Right renal cortex interstitium (tissue), 3 donors: ENCODE measurements at regions not wholly inside any gene's neighbourhood (a gene's known extent, or its start where the extent isn't known, plus 50 kb on each side); places are given as distances from the start of the nearest gene placed in this dataset.

Experiments
- DNase-seq, 3 donors: peaks; one replicate each; pipeline ENCODE4 v3.0.0-alpha.2; 2013; ENCODE audit warnings: low read depth in 3 of 3, low spot score in 2 of 3

DNA sequence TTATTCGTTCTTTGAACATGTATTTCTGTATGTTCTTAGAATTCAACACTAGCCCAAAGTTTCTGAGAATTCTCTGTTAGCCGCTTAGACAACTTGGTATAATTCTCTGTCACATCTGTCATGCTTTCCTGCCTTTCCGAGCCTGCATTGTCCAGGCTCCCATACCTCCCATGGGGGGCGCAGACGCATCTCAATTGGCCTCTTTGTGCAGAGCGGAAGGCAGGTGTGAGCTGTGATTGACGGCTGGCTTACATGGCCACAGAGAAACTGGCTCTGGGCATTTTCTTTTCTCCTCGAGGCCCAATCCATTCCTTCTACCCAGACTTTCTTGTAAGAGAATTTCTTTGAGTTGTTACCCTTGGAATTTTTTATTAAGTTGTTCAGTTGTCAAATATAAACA lies 132.7 kb upstream of the SESN3 start:
- no peak for DNase-seq

DNA sequence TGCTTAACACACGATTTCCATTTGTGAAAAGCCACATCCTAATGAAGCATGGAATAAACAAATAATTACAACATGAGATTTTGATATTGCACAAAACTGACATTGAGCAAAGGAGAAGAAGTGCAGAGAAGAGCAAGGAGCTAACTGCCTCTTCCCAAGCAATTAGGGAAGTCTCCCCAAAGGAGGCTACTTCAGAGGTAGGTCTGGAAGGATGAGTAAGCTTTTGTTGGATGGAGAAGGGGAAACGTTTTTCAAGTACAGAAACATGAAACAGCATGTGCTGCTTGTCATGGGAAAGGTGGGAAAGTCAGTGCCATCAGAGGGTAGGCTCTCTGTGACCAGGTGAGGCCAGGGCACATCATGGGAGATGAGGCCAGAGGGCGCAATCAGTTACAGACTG lies 132.2 kb upstream of the SESN3 start:
- DNase-seq: no peak

- DNase-seq: no peak
Measured at GRCh38 chr11:95361180-95361579, 130.2 kb upstream of the SESN3 start.

GRCh38 chr11:95360377-95361075 lies 129.5 kb upstream of the SESN3 start:
- no peak for DNase-seq

DNA sequence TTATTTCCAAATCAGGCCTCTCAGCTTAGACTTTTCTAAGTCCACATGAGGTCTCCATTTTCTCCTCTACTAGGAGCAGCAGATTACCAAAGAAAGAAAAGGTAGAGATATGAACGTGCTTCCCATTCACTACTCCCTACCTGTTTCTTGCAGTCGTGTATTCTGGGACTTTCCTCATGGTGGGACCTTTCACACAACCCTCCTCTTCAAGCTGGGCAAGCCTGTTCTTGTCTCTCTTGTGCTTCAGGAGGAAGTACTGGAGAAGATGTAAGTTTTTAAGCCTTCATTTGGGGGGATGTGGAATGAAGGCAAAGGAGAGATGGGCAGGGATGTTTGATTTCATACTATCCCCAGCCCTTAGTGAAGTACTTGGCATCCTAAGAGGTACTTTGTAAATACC lies 128.8 kb upstream of the SESN3 start:
- no peak for DNase-seq

DNA sequence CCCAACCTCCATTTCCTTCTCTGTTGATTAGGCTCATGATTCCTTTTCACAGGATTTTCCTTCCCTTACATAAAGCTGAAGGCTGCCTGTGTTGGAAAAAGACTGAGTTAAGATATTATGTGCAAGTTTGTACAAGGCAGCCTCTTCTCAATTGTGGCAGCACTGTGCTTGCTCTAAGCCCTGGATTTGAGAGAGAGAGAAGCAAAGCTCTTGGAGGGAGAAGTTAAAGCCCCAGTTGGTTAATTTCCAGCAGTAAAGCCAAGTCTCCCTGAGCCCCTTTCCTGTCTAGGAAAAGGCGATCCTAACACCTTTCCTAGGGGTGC lies 128.3 kb upstream of the SESN3 start:
- DNase-seq: no peak

GRCh38 chr11:95358511-95359340 lies 127.7 kb upstream of the SESN3 start:
- no peak for DNase-seq

DNA sequence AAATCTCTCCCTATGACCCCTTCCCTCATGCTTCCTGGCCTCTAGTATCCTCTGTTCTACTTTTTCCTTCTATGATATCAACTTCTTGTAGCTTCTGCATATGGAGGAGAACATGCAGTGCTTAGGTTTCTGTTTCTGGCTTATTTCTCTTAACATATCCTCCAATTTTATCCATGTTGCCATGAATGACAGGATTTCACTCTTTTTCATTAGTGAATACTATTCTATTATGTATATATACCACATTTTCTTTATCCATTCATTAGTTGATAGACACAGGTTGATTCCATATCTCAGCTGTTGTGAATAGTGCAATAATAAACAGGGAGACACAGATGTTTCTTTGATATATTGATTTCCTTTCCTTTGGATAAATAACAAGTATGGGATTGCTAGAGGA lies 123.3 kb upstream of the SESN3 start:
- no peak for DNase-seq

- DNase-seq: no peak
Measured at GRCh38 chr11:95353706-95354105, 122.7 kb upstream of the SESN3 start.

DNA sequence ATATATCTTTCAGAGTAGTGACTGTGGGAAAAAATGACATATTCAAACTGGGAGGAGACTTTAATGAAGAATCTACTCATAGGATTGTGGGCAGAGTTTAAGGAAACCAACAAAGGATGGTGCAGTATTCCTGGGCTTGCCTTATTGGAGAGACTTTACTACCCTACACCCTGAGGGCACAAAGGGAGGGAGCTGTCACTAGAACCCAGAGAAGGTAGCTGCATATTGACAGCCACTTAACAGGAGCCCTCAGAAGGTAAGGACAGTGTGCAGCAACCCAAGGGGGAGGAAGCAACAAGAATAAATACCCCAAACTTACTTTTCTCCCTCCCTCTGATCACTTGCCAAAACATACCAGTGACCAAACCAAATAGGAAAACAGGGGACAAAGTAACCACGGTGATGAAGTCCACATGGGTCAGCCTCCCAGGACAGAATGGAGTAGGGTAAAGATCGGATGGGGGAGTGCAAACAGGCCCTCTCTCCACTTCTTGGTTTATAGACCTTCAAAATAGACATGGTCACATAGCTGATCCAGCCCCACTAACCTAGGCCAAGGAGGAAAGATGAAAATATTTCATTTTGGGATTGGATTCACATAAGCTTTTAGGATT lies 121.8 kb upstream of the SESN3 start:
- DNase-seq: no peak

DNA sequence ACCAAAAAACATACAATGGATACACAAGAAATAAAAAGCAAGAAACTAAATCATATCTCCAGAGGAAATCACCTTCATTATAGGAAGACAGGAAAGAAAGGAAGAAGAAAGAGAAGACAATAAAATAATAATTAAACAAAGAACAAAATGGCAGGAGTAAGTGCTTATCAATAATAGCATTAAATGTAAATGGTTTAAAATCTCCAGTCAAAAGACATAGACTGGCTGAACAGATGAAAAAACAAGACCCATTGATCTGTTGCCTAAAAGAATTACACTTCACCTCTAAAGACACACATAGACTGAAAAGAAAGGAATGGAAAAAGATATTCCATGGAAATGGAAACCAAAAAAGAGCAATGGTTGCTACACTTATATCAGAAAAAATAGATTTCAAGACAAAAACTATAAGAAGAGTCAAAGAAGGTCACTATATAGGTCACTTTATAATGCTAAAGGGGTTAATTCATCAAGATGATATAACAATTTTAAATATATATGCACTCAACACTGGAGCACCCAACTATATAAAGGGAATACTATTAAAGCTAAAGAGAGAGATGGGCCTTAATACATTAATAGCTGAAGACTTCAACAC lies 118.4 kb upstream of the SESN3 start:
- no peak for DNase-seq

DNA sequence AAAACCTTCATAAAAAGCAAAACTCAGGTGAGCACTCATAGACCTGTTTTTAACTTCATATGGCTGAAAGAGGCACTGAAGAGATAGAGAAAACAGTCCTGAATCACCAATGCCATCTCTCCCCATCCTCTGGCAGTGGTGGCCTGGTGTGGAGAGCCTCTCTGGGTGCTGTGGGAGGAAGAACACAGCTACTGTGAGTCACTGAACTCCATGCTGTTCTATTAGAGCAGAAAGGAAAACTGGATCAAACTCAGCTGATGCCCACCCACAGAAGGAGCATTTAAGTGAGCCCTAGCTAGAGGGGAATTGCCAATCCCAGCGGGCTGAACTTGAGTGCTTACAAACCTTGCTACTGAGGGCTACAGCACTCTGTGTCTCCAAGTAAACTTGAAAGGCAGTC lies 115.3 kb upstream of the SESN3 start:
- DNase-seq: no peak

- no peak for DNase-seq
Measured at GRCh38 chr11:95345651-95346050, 114.6 kb upstream of the SESN3 start.

DNA sequence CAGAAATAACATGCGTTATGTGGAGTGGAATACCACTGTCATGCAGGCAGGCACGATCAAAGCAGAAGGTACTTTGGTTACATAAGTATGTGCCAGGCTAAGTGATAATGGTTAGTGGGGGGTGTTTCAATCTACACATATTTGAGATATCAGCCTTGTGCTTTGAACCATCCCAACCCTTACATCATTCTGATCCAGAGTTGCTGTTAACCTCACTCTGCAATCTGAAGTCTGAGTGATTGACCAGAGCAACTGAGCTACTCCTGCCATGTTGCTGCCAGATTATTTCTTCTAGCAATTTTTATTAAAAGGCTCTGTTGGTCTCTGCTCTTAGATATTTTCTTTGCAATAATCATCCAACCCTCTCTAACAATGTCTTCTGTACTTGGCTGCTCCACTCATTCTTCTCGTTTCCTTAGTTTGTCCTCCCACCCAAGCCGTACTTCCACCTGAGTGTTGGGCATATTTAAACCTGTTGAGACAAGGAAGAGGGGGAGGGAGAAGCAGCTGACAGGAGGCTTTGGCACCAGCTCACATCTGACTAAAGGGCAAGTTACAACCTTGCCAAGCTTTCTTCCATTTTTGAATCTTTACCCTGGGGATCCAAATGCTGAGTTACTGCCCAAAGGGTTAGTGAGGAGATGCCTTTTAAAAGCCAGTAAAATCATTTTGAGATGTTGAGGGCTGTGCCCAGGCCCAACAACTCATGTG lies 114.1 kb upstream of the SESN3 start:
- DNase-seq: no peak

DNA sequence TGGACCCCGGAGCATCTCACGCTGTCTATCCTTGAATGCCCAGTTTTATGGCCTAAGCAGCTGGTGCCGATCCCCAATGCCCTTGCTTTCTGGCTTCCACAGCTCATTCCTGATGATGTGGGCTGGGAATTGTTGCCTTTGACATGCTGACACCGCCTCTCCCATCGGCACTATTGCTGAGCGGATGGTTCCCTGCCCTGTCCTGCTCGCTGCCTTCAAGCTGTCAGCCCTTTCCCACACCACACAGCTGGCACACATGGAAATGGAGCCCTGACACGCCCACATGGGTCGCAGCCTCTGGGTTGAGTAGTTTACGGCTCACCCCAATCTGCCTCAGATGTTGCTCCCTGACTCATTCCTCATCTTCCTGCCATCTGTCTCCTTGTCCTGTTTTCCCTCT lies 110.2 kb upstream of the SESN3 start:
- DNase-seq: no peak

- DNase-seq: no peak
Measured at GRCh38 chr11:95339086-95339901, 108.3 kb upstream of the SESN3 start.

- peak in 2 of 3 donors; percentile 69 to 73 for DNase-seq
Measured at GRCh38 chr11:95338430-95338991, 107.5 kb upstream of the SESN3 start.

DNA sequence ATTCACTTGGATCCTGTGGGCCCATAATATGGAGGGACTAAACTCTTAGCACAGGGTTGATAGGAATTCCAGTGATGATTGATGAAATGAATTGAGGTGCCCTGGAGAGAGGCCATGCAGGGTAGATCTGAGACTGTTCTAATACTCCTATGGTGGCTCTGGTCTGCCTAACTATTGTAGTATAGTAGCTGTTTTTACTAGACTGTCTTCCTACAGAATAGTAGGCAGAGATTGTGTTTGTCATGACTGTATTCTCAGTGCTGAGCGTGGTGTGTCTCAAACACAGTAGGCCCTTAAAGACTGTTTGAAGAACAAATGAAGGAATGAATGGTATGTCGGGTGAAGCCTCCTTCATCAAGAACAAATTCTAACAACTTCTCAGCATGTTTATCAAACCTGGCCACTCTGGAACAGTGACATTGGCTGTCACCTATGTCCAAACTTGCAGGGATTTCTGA lies 107.0 kb upstream of the SESN3 start:
- DNase-seq: no peak

DNA sequence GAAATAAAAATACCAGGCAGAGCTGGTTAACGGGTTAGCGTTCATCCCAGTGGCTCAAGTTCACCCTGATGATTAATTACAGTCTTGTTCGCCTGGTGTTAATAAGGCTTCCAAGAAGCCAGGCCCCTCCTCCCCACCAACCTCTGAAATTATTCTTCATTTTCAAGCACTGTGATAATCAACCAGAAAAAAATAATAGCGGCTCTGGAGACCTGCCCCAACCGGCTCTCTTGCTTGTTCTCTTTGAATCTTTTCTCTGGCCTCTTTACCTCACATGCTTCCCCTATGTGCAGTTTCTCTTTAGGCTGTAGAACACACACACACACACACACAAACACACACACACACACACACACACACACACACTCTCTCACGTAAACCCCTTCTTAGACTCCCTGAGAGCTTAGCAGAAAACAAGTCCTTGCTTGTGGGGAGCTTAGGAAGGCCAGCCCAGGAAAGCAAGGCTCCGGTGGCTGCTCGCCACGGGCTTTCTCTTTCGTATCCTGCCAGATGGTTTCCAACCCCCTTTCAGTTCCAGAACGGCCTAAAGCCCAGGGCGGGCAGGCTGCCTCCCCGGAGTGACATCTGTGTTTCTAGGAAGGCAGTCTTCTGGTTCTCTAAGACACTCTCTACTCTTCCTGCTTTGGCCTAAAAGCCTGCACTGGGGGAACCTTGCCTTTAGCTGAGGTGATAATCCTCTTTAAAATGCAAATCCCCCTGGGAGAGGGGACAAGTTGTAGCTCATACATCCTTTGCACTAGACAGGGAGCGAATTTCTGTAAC lies 106.4 kb upstream of the SESN3 start:
- DNase-seq: peak in 1 of 3 donors; percentile 36
